HEK293T (cell line): ENCODE measurements at regions not wholly inside any gene's neighbourhood (a gene's known extent, or its start where the extent isn't known, plus 50 kb on each side); places are given as distances from the start of the nearest gene placed in this dataset.

Source experiments
- ARNT ChIP-seq: fragments of 450-650 bp; IDR thresholded peaks from 2 replicates; pipeline ENCODE4 v1.6.1; 2017; ENCODE audit warnings: mild to moderate bottlenecking
- CTBP1 ChIP-seq: fragments of 450-650 bp; IDR thresholded peaks from 2 replicates; pipeline ENCODE4 v1.6.1; 2016; ENCODE audit warnings: borderline replicate concordance
- FOXA1 ChIP-seq: fragments of 450-650 bp; IDR thresholded peaks from 2 replicates; pipeline ENCODE4 v1.6.1; 2016; ENCODE audit warnings: mild to moderate bottlenecking
- FOXM1 ChIP-seq: fragments of 450-650 bp; IDR thresholded peaks from 2 replicates; pipeline ENCODE4 v1.6.1; 2017; ENCODE audit warnings: mild to moderate bottlenecking, borderline replicate concordance
- SP1 ChIP-seq: fragments of 450-650 bp; IDR thresholded peaks from 2 replicates; pipeline ENCODE4 v1.6.1; 2017
- SUZ12 ChIP-seq: fragments of 450-650 bp; IDR thresholded peaks from 2 replicates; pipeline ENCODE4 v1.6.1; 2016; ENCODE audit warnings: mild to moderate bottlenecking
- TARDBP ChIP-seq: fragments of 450-650 bp; IDR thresholded peaks from 2 replicates; pipeline ENCODE4 v1.6.1; 2016
- ZNF384 ChIP-seq: fragments of 450-650 bp; IDR thresholded peaks from 2 replicates; pipeline ENCODE4 v1.6.1; 2016

DNA sequence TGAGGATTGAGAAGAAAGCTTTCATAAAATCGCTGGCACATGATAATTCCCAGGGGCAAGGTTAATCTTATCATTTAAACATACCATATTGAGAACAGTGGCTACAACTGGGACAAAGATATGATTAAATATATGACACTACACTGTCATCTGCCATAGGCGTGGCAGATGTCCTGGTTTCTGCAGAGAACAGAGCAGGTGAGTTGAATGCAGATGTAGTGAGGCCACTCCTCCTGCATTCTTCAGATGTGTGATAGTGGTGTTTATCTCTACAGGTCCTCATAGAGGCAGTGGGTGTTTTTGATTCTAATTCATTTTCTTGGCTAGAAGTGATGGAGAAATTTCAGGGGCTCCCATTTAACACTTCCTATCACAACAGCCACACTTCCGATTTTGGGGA, 237.0 kb upstream of the CDH9 start:
- TF ChIP-seq ZNF384 (no peak), TARDBP (no peak), SUZ12 (no peak), CTBP1 (no peak), FOXA1 (no peak), SP1 (no peak), ARNT (no peak), FOXM1 (no peak)
